WTC11 (cell line): ENCODE measurements at regions not wholly inside any gene's neighbourhood (a gene's known extent, or its start where the extent isn't known, plus 50 kb on each side); places are given as distances from the start of the nearest gene placed in this dataset.

ENCODE experiments used
- ATAC-seq: fragments of 200-7000 bp; cut with Tn5 transposase; 2 replicates; pipeline ENCODE4 v1.10.0; 2021; ENCODE audit warnings: mild to moderate bottlenecking, moderate library complexity
- CTCF ChIA-PET: fragments of 300-600 bp; sonication (Branson Sonifier 250); formaldehyde crosslinking; loops from one replicate; lab custom pipeline; 2021; ENCODE audit warnings: antibody characterized with exemption; lab: Charles Lee
- POLR2A ChIA-PET: fragments of 350-600 bp; sonication (Branson Sonifier 250); formaldehyde crosslinking; loops from one replicate; lab custom pipeline; 2021; ENCODE audit warnings: antibody characterized with exemption; lab: Charles Lee
- DNase-seq: peaks from one replicate; pipeline ENCODE4 v3.0.0; 2021; ENCODE audit warnings: low spot score
- H3K27ac Mint-ChIP-seq: 2 replicates; pipeline ENCODE4 v1.8.0; 2021; ENCODE audit warnings: mixed read lengths
- H3K27me3 Mint-ChIP-seq: 2 replicates; pipeline ENCODE4 v1.8.0; 2021; ENCODE audit warnings: low read depth, mild to moderate bottlenecking, moderate library complexity, mixed read lengths
- H3K36me3 Mint-ChIP-seq: 2 replicates; pipeline ENCODE4 v1.8.0; 2021; ENCODE audit warnings: mixed read lengths
- H3K4me1 Mint-ChIP-seq: 2 replicates; pipeline ENCODE4 v1.8.0; 2022; ENCODE audit warnings: mixed read lengths
- H3K4me3 Mint-ChIP-seq: 2 replicates; pipeline ENCODE4 v1.8.0; 2021; ENCODE audit warnings: mild to moderate bottlenecking, moderate library complexity, mixed read lengths
- H3K9me3 Mint-ChIP-seq: 2 replicates; pipeline ENCODE4 v1.8.0; 2021; ENCODE audit warnings: mixed read lengths
- AFF4 ChIP-seq: sonication (generic); formaldehyde crosslinking; IDR thresholded peaks from 2 replicates; pipeline ENCODE4 v1.8.1; 2023; ENCODE audit warnings: mild to moderate bottlenecking, missing genetic modification reagents, borderline replicate concordance
- CREM ChIP-seq: sonication (generic); formaldehyde crosslinking; IDR thresholded peaks from 2 replicates; pipeline ENCODE4 v1.8.1; 2022; ENCODE audit warnings: mild to moderate bottlenecking, missing genetic modification reagents, moderate library complexity
- CTCF ChIP-seq: fragments of 200-600 bp; IDR thresholded peaks from 2 replicates; pipeline ENCODE4 v1.8.0; 2022; ENCODE audit warnings: antibody characterized with exemption
- ESRRA ChIP-seq: sonication (generic); formaldehyde crosslinking; IDR thresholded peaks from 2 replicates; pipeline ENCODE4 v1.8.1; 2022; ENCODE audit warnings: mild to moderate bottlenecking, missing genetic modification reagents, borderline replicate concordance
- FOXJ3 ChIP-seq: sonication (generic); formaldehyde crosslinking; IDR thresholded peaks from 2 replicates; pipeline ENCODE4 v1.9.0; 2021; ENCODE audit warnings: missing genetic modification reagents, mild to moderate bottlenecking, borderline replicate concordance
- FOXK1 ChIP-seq: sonication (generic); formaldehyde crosslinking; IDR thresholded peaks from 2 replicates; pipeline ENCODE4 v1.8.0; 2022; ENCODE audit warnings: mild to moderate bottlenecking, moderate library complexity, missing genetic modification reagents
- GABPB1 ChIP-seq: sonication (generic); formaldehyde crosslinking; IDR thresholded peaks from 2 replicates; pipeline ENCODE4 v1.8.1; 2023; ENCODE audit warnings: mild to moderate bottlenecking, missing genetic modification reagents
- HMGA2 ChIP-seq: fragments of 250-450 bp; sonication (Bioruptor Pico); IDR thresholded peaks from 2 replicates; pipeline ENCODE4 v1.4.0; 2021; ENCODE audit warnings: mild to moderate bottlenecking, moderate library complexity
- NR3C1 ChIP-seq: sonication (generic); formaldehyde crosslinking; conservative IDR thresholded peaks from 2 replicates; pipeline ENCODE4 v1.8.1; 2023; ENCODE audit warnings: low read depth, mild to moderate bottlenecking, missing genetic modification reagents
- OVOL2 ChIP-seq: fragments of 250-450 bp; sonication (Bioruptor Pico); IDR thresholded peaks from 2 replicates; pipeline ENCODE4 v1.9.0; 2021; ENCODE audit warnings: mild to moderate bottlenecking, borderline replicate concordance
- SMAD4 ChIP-seq: sonication (generic); formaldehyde crosslinking; IDR thresholded peaks from 2 replicates; pipeline ENCODE4 v1.8.0; 2022; ENCODE audit warnings: mild to moderate bottlenecking, missing genetic modification reagents
- USF2 ChIP-seq: sonication (generic); formaldehyde crosslinking; IDR thresholded peaks from 2 replicates; pipeline ENCODE4 v1.8.1; 2023; ENCODE audit warnings: mild to moderate bottlenecking, missing genetic modification reagents, moderate library complexity
- ZNF281 ChIP-seq: sonication (generic); formaldehyde crosslinking; IDR thresholded peaks from 2 replicates; pipeline ENCODE4 v1.8.0; 2023; ENCODE audit warnings: mild to moderate bottlenecking, missing genetic modification reagents
- ZNF317 ChIP-seq: sonication (generic); formaldehyde crosslinking; IDR thresholded peaks from 2 replicates; pipeline ENCODE4 v1.8.1; 2023; ENCODE audit warnings: low read depth, mild to moderate bottlenecking, moderate library complexity, missing genetic modification reagents, borderline replicate concordance
- ZNF532 ChIP-seq: fragments of 250-450 bp; sonication (Bioruptor Pico); IDR thresholded peaks from 2 replicates; pipeline ENCODE4 v1.9.0; 2021; ENCODE audit warnings: mild to moderate bottlenecking, borderline replicate concordance

- TF ChIP-seq ZNF532 (CRISPR knock-in tag) = no peak
- TF ChIP-seq FOXJ3 = no peak
- no peak for TF ChIP-seq HMGA2 (CRISPR knock-in tag)
- TF ChIP-seq ZNF281 (CRISPR knock-in tag) = no peak
- no peak for TF ChIP-seq USF2 (CRISPR knock-in tag)
Measured at GRCh38 chr14:53286301-53286700, 133.2 kb upstream of the DDHD1 start (continued).

- Mint-ChIP-seq H3K27me3 (no peaks in the 10 kb centered on the region), H3K9me3 (peaks cover 24% of the 10 kb centered on the region), H3K27ac (no peak overlapping the region), H3K36me3 (no peaks in the 10 kb centered on the region; the same call in none of the 2 replicates), H3K4me3 (no peak overlapping the region), H3K4me1 (no peaks in the 10 kb centered on the region)
- no peak for TF ChIP-seq CREM (CRISPR knock-in tag)
- TF ChIP-seq NR3C1 (CRISPR knock-in tag) = no peak
- no peak for TF ChIP-seq FOXK1
- no peak for TF ChIP-seq ZNF317 (CRISPR knock-in tag)
- TF ChIP-seq OVOL2 (CRISPR knock-in tag) = no peak
- TF ChIP-seq AFF4 (CRISPR knock-in tag) = no peak
- TF ChIP-seq GABPB1 (CRISPR knock-in tag) = no peak
- no peak for TF ChIP-seq CTCF
- TF ChIP-seq SMAD4 (CRISPR knock-in tag) = no peak
- no peak for TF ChIP-seq FOXJ3
- TF ChIP-seq ESRRA (CRISPR knock-in tag) = no peak
- DNase-seq (no peak), ATAC-seq (no peak)
- ChIA-PET CTCF (interaction anchor here (1.3 kb wide), 1 partner anchor 10 kb away, joined by 4 read pairs; no protein-coding TSS in a partner anchor), POLR2A (no interaction called here)
Measured at GRCh38 chr14:53285821-53286220, 132.7 kb upstream of the DDHD1 start.
